SK-N-SH treated with all-trans-retinoic acid at 6 μM for 48 hours (cell line): ENCODE measurements at regions not wholly inside any gene's neighbourhood (a gene's known extent, or its start where the extent isn't known, plus 50 kb on each side); places are given as distances from the start of the nearest gene placed in this dataset.

ENCODE experiments used
- ARNTL ChIP-seq: fragments of 450-650 bp; formaldehyde crosslinking; IDR thresholded peaks from 2 replicates; pipeline ENCODE4 v1.5.0; 2020; ENCODE audit warnings: low read depth, mild to moderate bottlenecking, moderate library complexity, borderline replicate concordance
- OSR1 ChIP-seq: fragments of 250-450 bp; sonication (Bioruptor Pico); IDR thresholded peaks from 2 replicates; pipeline ENCODE4 v1.8.0; 2022; ENCODE audit warnings: moderate library complexity, mild to moderate bottlenecking, inconsistent platforms
- TOX ChIP-seq: fragments of 250-450 bp; sonication (Bioruptor Pico); IDR thresholded peaks from 2 replicates; pipeline ENCODE4 v1.8.0; 2021; ENCODE audit warnings: mild to moderate bottlenecking, moderate library complexity, borderline replicate concordance

DNA sequence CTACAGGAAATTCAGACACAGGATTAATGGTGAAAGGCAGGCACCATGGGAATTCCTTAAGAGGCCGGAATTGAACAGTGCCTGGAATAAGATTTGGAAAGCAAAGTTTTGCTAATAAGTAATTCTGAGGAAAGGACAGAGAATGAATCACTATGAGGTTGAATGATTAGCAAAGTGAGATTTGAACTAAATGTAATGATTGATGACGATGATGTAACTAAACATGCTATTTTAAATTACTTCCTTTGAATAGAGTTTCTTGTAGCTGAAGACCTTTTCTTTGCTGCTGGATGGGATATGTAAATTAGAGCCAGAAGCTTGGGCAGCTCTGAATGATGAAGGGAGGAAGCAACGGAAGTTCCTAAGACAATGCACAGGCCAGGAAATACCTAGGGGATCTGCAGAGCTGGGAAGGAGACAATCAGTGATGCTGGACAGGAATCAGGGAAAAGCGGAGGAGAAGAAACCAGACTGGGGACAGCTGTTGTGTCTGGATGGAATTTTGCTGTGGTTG is 482.0 kb downstream of the PSAT1 start:
- TF ChIP-seq OSR1 (no peak), TOX (CRISPR knock-in tag) (no peak), ARNTL (CRISPR knock-in tag) (no peak)
